Keratinocyte (primary cell): ENCODE measurements at regions not wholly inside any gene's neighbourhood (a gene's known extent, or its start where the extent isn't known, plus 50 kb on each side); places are given as distances from the start of the nearest gene placed in this dataset.

ENCODE experiments used
- DNase-seq: peaks from one replicate; pipeline ENCODE4 v3.0.0-alpha.2; 2011; ENCODE audit warnings: low read depth, missing footprints, low spot score
- FAIRE-seq: peaks from 2 replicates; lab custom pipeline; 2011; peaks lifted over from hg19 to GRCh38; lab: Jason Lieb, UNC
- H2AFZ ChIP-seq: 2 replicates; pipeline ENCODE4 v1.6.0; 2012; ENCODE audit warnings: low read length, control low read depth, inconsistent platforms; ENCODE audit not compliant: control insufficient read depth
- H3K27ac ChIP-seq: 2 replicates; pipeline ENCODE4 v1.5.1; 2011; ENCODE audit warnings: low read length; ENCODE audit not compliant: control insufficient read depth, insufficient read depth
- H3K27me3 ChIP-seq: 3 replicates; pipeline ENCODE4 v1.6.0; 2011; ENCODE audit warnings: low read length; ENCODE audit not compliant: control insufficient read depth, insufficient read depth; ENCODE audit errors: extremely low read depth
- H3K36me3 ChIP-seq, 2 experiments: 2 replicates in 1 of 2; 3 replicates in 1 of 2; pipeline ENCODE4 v1.5.1; 2011; ENCODE audit warnings: low read length in 2 of 2, mild to moderate bottlenecking in 1 of 2; ENCODE audit not compliant: control insufficient read depth in 2 of 2, insufficient read depth in 2 of 2; ENCODE audit errors: extremely low read depth in 1 of 2
- H3K4me1 ChIP-seq: 3 replicates; pipeline ENCODE4 v1.5.1; 2011; ENCODE audit warnings: low read length; ENCODE audit not compliant: control insufficient read depth, insufficient read depth; ENCODE audit errors: extremely low read depth
- H3K4me2 ChIP-seq: 3 replicates; pipeline ENCODE4 v1.6.0; 2011; ENCODE audit warnings: low read depth, low read length; ENCODE audit not compliant: control insufficient read depth, insufficient read depth; ENCODE audit errors: extremely low read depth
- H3K4me3 ChIP-seq, 3 experiments: fragments of 200-600 bp in 1 of 3; sonication (generic) in 1 of 3; 2 replicates in 2 of 3; 3 replicates in 1 of 3; pipeline ENCODE4 v1.5.1; 2011 to 2016; ENCODE audit warnings: low read length in 3 of 3, mild to moderate bottlenecking in 3 of 3, control low read depth in 2 of 3, inconsistent platforms in 1 of 3, low read depth in 1 of 3, mixed read lengths in 1 of 3, mixed run types in 1 of 3, moderate library complexity in 1 of 3; ENCODE audit not compliant: control insufficient read depth in 2 of 3, insufficient read depth in 2 of 3; ENCODE audit errors: extremely low read depth in 1 of 3
- H3K79me2 ChIP-seq: 2 replicates; pipeline ENCODE4 v1.6.0; 2012; ENCODE audit warnings: low read length; ENCODE audit not compliant: control insufficient read depth, insufficient read depth
- H3K9ac ChIP-seq: 3 replicates; pipeline ENCODE4 v1.6.0; 2011; ENCODE audit warnings: low read length; ENCODE audit not compliant: control insufficient read depth, insufficient read depth; ENCODE audit errors: extremely low read depth
- H3K9me1 ChIP-seq: 3 replicates; pipeline ENCODE4 v1.6.0; 2011; ENCODE audit warnings: low read length; ENCODE audit not compliant: control insufficient read depth, insufficient read depth; ENCODE audit errors: extremely low read depth
- H3K9me3 ChIP-seq: 2 replicates; pipeline ENCODE4 v1.5.1; 2012; ENCODE audit warnings: low read depth, low read length; ENCODE audit not compliant: control insufficient read depth
- H4K20me1 ChIP-seq: 3 replicates; pipeline ENCODE4 v1.6.0; 2011; ENCODE audit warnings: low read length; ENCODE audit not compliant: control insufficient read depth, insufficient read depth; ENCODE audit errors: extremely low read depth
- EZH2 ChIP-seq: IDR thresholded peaks from one replicate; pipeline ENCODE4 v1.6.1; 2012; ENCODE audit warnings: inconsistent platforms, mild to moderate bottlenecking, low read length, moderate library complexity
- dilution Hi-C: fragments of 300-500 bp; cut with MboI; formaldehyde crosslinking; loops from one replicate; pipeline ENCODE4 v1.7.0; 2020; ENCODE audit warnings: low sequenced_read_pairs; ENCODE audit not compliant: extremely low pct_ligation_motif_present
- TF ChIP-seq, protein P1 (sequence below), 3 experiments: IDR thresholded peaks in 1 of 3; conservative IDR thresholded peaks in 1 of 3; optimal IDR thresholded peaks in 1 of 3; 2 replicates in 2 of 3; 3 replicates in 1 of 3; pipeline versions ENCODE3 to v1.5.1; 2011; ENCODE audit warnings: low read length in 3 of 3, mild to moderate bottlenecking in 3 of 3, moderate library complexity in 2 of 3, control low read depth in 1 of 3, inconsistent platforms in 1 of 3; ENCODE audit not compliant: insufficient read depth in 2 of 3; ENCODE audit errors: extremely low read depth in 1 of 3

DNA sequence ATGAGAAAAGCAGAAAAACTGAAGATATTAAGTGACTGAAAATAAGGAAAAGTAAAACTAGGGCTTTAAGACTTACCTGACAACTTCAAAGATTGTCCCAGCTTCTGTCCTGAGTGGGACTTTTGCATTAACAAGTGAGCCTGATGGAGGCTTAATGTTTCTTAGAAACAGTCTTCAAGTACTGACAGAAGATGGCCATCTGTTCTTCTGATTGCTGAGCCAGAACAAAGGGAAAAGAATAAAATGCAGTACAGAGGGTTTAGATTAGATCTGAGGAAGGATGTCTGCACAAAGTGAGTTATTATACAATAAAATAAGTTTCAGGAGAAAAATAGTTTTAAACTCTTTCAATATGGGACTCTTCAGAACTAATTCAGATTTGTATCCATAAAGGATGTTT, 500.7 kb downstream of the CETN3 start:
- H2AFZ ChIP-seq, result no peak overlapping the region
- H4K20me1 ChIP-seq, result no peaks in the 10 kb centered on the region
- H3K9ac ChIP-seq, result no peak overlapping the region
- no peak overlapping the region for H3K4me2 ChIP-seq
- H3K9me1 ChIP-seq, result no peaks in the 10 kb centered on the region
- H3K36me3 ChIP-seq, result no peaks in the 10 kb centered on the region
- FAIRE-seq (no peak), DNase-seq (no peak)
- TF ChIP-seq, protein P1, sequence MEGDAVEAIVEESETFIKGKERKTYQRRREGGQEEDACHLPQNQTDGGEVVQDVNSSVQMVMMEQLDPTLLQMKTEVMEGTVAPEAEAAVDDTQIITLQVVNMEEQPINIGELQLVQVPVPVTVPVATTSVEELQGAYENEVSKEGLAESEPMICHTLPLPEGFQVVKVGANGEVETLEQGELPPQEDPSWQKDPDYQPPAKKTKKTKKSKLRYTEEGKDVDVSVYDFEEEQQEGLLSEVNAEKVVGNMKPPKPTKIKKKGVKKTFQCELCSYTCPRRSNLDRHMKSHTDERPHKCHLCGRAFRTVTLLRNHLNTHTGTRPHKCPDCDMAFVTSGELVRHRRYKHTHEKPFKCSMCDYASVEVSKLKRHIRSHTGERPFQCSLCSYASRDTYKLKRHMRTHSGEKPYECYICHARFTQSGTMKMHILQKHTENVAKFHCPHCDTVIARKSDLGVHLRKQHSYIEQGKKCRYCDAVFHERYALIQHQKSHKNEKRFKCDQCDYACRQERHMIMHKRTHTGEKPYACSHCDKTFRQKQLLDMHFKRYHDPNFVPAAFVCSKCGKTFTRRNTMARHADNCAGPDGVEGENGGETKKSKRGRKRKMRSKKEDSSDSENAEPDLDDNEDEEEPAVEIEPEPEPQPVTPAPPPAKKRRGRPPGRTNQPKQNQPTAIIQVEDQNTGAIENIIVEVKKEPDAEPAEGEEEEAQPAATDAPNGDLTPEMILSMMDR (optimal IDR thresholded peaks at IDR 0.05 in 1 of 3, IDR thresholded peaks at IDR 0.05 in 1 of 3, conservative IDR thresholded peaks at IDR 0.05 in 1 of 3; ENCODE audit: extremely low read depth in 1 of 3, insufficient read depth in 2 of 3, low read length in 3 of 3), result no peak
- TF ChIP-seq EZH2, result no peak
- H3K9me3 ChIP-seq, result no peaks in the 10 kb centered on the region
- no peaks in the 10 kb centered on the region for H3K4me1 ChIP-seq
- no peaks in the 10 kb centered on the region for H3K27me3 ChIP-seq
- no peak overlapping the region for H3K27ac ChIP-seq
- dilution Hi-C loops, result no loop called here
- no peak overlapping the region for H3K4me3 ChIP-seq
- H3K79me2 ChIP-seq, result no peaks in the 10 kb centered on the region

DNA sequence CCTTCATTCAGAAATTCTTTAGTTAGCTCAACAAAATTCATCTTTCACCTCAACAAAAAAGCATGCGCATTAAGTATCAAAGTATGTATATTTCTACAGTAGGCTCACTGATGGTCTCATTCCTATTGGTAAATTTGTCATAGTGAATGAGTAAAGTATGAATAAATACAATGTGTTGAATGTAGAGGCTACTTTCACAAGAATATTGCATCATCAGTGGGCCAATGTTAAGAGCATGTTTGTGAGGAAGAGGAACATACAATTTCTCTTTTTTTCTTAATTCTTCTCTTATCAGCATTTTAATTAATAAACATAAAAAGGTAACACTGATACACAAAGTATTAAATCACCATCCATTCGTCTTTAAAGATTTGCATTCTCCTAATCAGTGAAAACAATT, 505.1 kb downstream of the CETN3 start:
- H3K4me2 ChIP-seq, result no peak overlapping the region
- H2AFZ ChIP-seq, result no peak overlapping the region
- dilution Hi-C loops, result no loop called here
- no peaks in the 10 kb centered on the region for H3K9me3 ChIP-seq
- H3K4me3 ChIP-seq, result no peak overlapping the region
- H3K27ac ChIP-seq, result no peak overlapping the region
- H4K20me1 ChIP-seq, result no peaks in the 10 kb centered on the region
- no peaks in the 10 kb centered on the region for H3K9me1 ChIP-seq
- H3K36me3 ChIP-seq, result no peaks in the 10 kb centered on the region
- TF ChIP-seq, protein P1 (optimal IDR thresholded peaks at IDR 0.05 in 1 of 3, IDR thresholded peaks at IDR 0.05 in 1 of 3, conservative IDR thresholded peaks at IDR 0.05 in 1 of 3; ENCODE audit: extremely low read depth in 1 of 3, insufficient read depth in 2 of 3, low read length in 3 of 3), result no peak
- TF ChIP-seq EZH2, result no peak
- H3K4me1 ChIP-seq, result no peaks in the 10 kb centered on the region
- DNase-seq (no peak), FAIRE-seq (no peak)
- H3K27me3 ChIP-seq, result no peaks in the 10 kb centered on the region
- no peaks in the 10 kb centered on the region for H3K79me2 ChIP-seq
- no peak overlapping the region for H3K9ac ChIP-seq
